HFFc6 (cell line): ENCODE measurements at regions not wholly inside any gene's neighbourhood (a gene's known extent, or its start where the extent isn't known, plus 50 kb on each side); places are given as distances from the start of the nearest gene placed in this dataset.

ENCODE experiments used
- DNase-seq: peaks from one replicate; pipeline ENCODE4 v3.0.0-alpha.2; 2018
- H3K27ac Mint-ChIP-seq: 2 replicates; pipeline ENCODE4 v1.8.0; 2020; ENCODE audit warnings: mild to moderate bottlenecking, mixed read lengths
- H3K27me3 Mint-ChIP-seq: 2 replicates; pipeline ENCODE4 v1.8.0; 2021; ENCODE audit warnings: mild to moderate bottlenecking, moderate library complexity, mixed read lengths; ENCODE audit not compliant: insufficient read depth
- H3K36me3 Mint-ChIP-seq: 2 replicates; pipeline ENCODE4 v1.8.0; 2021; ENCODE audit warnings: low read depth, mixed read lengths
- H3K4me1 Mint-ChIP-seq: 2 replicates; pipeline ENCODE4 v1.8.0; 2020; ENCODE audit warnings: low read depth, mixed read lengths
- H3K4me3 Mint-ChIP-seq: 2 replicates; pipeline ENCODE4 v1.8.0; 2020; ENCODE audit warnings: mild to moderate bottlenecking, moderate library complexity, mixed read lengths
- H3K9me3 Mint-ChIP-seq: 2 replicates; pipeline ENCODE4 v1.8.0; 2020; ENCODE audit warnings: mild to moderate bottlenecking, mixed read lengths
- TF ChIP-seq, protein P1 (sequence below): fragments of 200-600 bp; sonication (generic); IDR thresholded peaks from 2 replicates; pipeline ENCODE4 v1.5.0; 2021; ENCODE audit warnings: antibody characterized with exemption, mild to moderate bottlenecking

DNA sequence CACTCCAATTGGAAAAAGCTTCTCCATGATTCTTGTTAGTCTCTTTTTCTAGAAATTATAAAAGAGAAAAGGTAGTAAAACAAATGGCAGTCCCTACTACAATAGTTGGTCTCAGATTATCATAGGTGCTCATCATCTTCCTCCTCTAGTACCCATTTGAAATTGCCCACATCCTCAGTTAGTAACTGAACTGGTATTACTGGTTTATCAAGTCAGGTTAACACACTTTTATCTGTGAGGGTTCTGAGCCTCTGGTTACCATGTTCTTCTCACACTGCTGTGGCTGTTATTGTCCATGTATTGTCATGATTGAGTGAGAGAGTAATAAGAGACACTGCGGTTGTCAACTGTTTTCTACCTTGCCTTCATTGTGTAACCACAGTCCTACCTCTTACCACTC, 901.7 kb downstream of the TLE1 start:
- no peaks in the 10 kb centered on the region; the same call in 1 of the 2 replicates for H3K36me3 Mint-ChIP-seq
- no peaks in the 10 kb centered on the region for H3K4me1 Mint-ChIP-seq
- TF ChIP-seq, protein P1, sequence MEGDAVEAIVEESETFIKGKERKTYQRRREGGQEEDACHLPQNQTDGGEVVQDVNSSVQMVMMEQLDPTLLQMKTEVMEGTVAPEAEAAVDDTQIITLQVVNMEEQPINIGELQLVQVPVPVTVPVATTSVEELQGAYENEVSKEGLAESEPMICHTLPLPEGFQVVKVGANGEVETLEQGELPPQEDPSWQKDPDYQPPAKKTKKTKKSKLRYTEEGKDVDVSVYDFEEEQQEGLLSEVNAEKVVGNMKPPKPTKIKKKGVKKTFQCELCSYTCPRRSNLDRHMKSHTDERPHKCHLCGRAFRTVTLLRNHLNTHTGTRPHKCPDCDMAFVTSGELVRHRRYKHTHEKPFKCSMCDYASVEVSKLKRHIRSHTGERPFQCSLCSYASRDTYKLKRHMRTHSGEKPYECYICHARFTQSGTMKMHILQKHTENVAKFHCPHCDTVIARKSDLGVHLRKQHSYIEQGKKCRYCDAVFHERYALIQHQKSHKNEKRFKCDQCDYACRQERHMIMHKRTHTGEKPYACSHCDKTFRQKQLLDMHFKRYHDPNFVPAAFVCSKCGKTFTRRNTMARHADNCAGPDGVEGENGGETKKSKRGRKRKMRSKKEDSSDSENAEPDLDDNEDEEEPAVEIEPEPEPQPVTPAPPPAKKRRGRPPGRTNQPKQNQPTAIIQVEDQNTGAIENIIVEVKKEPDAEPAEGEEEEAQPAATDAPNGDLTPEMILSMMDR, result no peak
- no peak for DNase-seq
- no peak overlapping the region for H3K4me3 Mint-ChIP-seq
- no peak overlapping the region for H3K27ac Mint-ChIP-seq
- peaks cover 28% of the 10 kb centered on the region for H3K9me3 Mint-ChIP-seq
- H3K27me3 Mint-ChIP-seq, result no peaks in the 10 kb centered on the region; the same call in 1 of the 2 replicates

- DNase-seq, result no peak
- Mint-ChIP-seq H3K9me3 (peaks cover 24% of the 10 kb centered on the region), H3K27me3 (no peaks in the 10 kb centered on the region; the same call in 1 of the 2 replicates), H3K4me3 (no peak overlapping the region), H3K4me1 (no peaks in the 10 kb centered on the region), H3K36me3 (no peaks in the 10 kb centered on the region; the same call in 1 of the 2 replicates), H3K27ac (no peak overlapping the region)
- TF ChIP-seq, protein P1, result no peak
Observed at GRCh38 chr9:80784647-80785046, 904.7 kb downstream of the TLE1 start.

GRCh38 chr9:80775971-80776370, 913.4 kb downstream of the TLE1 start:
- Mint-ChIP-seq H3K27ac (no peak overlapping the region), H3K27me3 (no peaks in the 10 kb centered on the region), H3K36me3 (no peaks in the 10 kb centered on the region), H3K4me1 (no peaks in the 10 kb centered on the region), H3K9me3 (peaks cover 4% of the 10 kb centered on the region), H3K4me3 (no peak overlapping the region)
- TF ChIP-seq, protein P1, result no peak
- DNase-seq, result no peak

DNA sequence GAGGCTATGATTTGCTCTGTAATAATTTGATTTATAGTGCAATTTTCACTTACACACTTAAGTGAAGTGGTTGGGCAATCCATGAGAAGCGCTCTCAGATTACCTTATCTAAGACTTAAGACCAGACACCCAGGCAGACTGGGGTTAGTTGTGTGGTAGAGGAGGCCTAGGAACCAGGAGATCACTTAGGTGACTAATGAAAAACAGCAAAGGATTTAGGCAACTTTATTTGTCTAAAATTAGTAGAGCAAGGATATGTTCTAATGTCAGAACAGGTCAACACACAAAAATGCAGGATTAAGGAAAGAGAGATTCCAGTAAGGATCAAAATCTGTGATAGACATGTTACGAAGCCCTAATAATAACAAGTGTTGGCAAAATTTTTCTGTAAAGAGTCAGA, 913.8 kb downstream of the TLE1 start:
- H3K4me1 Mint-ChIP-seq, result no peaks in the 10 kb centered on the region
- no peak for DNase-seq
- H3K27ac Mint-ChIP-seq, result no peak overlapping the region
- no peaks in the 10 kb centered on the region for H3K27me3 Mint-ChIP-seq
- TF ChIP-seq, protein P1, result no peak
- no peak overlapping the region for H3K4me3 Mint-ChIP-seq
- H3K36me3 Mint-ChIP-seq, result no peaks in the 10 kb centered on the region
- peaks cover 4% of the 10 kb centered on the region for H3K9me3 Mint-ChIP-seq

DNA sequence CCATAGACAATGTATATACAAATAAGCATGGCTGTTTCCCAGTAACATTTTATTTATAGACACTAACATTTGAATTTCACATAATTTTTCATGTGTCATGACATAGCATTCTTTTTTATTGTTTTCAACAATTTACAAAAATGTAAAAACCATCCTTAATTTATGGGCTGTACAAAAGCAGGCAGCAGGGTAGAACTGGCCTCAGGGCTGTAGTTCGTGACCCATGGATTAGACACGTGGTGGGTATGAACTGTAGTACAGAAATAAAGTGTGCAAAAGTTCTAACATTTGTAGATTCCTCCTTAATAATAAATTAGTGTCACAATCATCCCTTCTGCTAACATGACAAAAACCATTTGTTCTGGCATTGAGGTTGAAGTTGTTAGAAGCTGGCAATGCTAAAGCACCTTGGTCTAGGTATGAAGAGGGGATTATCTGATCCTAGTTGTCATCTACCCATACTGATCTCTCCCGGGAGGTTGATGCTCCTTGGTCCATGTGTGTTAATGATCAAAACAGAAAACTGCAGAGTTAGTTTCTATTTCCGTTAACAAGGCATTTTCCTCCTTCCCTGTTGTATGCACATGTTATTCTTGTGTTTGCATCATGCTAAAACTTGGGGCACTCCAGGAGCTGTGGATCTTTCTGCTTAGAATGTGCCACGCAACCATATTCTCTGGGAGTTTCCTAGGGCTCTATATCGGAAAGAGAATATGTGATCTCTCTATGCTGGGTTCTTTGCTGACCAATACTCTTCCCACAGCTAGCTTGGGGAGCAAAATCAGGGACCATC, 917.6 kb downstream of the TLE1 start:
- peaks cover 4% of the 10 kb centered on the region for H3K9me3 Mint-ChIP-seq
- no peak for DNase-seq
- no peak overlapping the region for H3K4me3 Mint-ChIP-seq
- H3K36me3 Mint-ChIP-seq, result no peaks in the 10 kb centered on the region
- no peaks in the 10 kb centered on the region for H3K27me3 Mint-ChIP-seq
- TF ChIP-seq, protein P1, result no peak
- no peak overlapping the region for H3K27ac Mint-ChIP-seq
- no peaks in the 10 kb centered on the region for H3K4me1 Mint-ChIP-seq
